Activated CD8-positive, alpha-beta memory T cell treated with anti-CD3 and anti-CD28 coated beads, Interleukin-2, amount 10 ng/mL, durations not matched to agents 7 days and 5 days (primary cell): ENCODE measurements at regions not wholly inside any gene's neighbourhood (a gene's known extent, or its start where the extent isn't known, plus 50 kb on each side); places are given as distances from the start of the nearest gene placed in this dataset.
"Not testable (repeated sequence)": the region's sequence is repeated elsewhere in the genome, so short reads cannot be mapped to it uniquely, and the experiment has no call there.

Experiments used
- ATAC-seq: fragments of 150-1000 bp; cut with Tn5 transposase; one replicate; pipeline ENCODE4 v1.10.0; 2021; ENCODE audit warnings: moderate library complexity
- CTCF ChIA-PET: fragments of 350-600 bp; sonication (Branson Sonifier 250); formaldehyde crosslinking; loops from one replicate; lab custom pipeline; 2021; ENCODE audit warnings: antibody characterized with exemption; lab: Charles Lee
- DNase-seq: peaks from one replicate; pipeline ENCODE4 v3.0.0-alpha.2; 2020
- H3K27ac Mint-ChIP-seq: one replicate; pipeline ENCODE4 v1.8.0; 2021; ENCODE audit warnings: mild to moderate bottlenecking, mixed read lengths
- H3K27me3 Mint-ChIP-seq: one replicate; pipeline ENCODE4 v1.8.0; 2021; ENCODE audit warnings: mixed read lengths
- H3K36me3 Mint-ChIP-seq: one replicate; pipeline ENCODE4 v1.8.0; 2021; ENCODE audit warnings: mild to moderate bottlenecking, mixed read lengths
- H3K4me1 Mint-ChIP-seq: one replicate; pipeline ENCODE4 v1.8.0; 2021; ENCODE audit warnings: mixed read lengths
- H3K4me3 Mint-ChIP-seq: one replicate; pipeline ENCODE4 v1.8.0; 2021; ENCODE audit warnings: mild to moderate bottlenecking, moderate library complexity, mixed read lengths
- H3K9me3 Mint-ChIP-seq: one replicate; pipeline ENCODE4 v1.8.0; 2022; ENCODE audit warnings: low read depth, mixed read lengths

- Mint-ChIP-seq H3K27me3 (no peaks in the 10 kb centered on the region), H3K4me3 (no peak overlapping the region), H3K27ac (no peak overlapping the region), H3K4me1 (no peaks in the 10 kb centered on the region), H3K9me3 (no peaks in the 10 kb centered on the region), H3K36me3 (no peaks in the 10 kb centered on the region)
- ATAC-seq (no peak), DNase-seq (no peak)
- CTCF ChIA-PET: no interaction called here
Observed at GRCh38 chr10:90288391-90288933, 569.4 kb downstream of the HTR7 start.

- H3K36me3 Mint-ChIP-seq: no peaks in the 10 kb centered on the region
- H3K4me3 Mint-ChIP-seq: no peak overlapping the region
- H3K4me1 Mint-ChIP-seq: no peaks in the 10 kb centered on the region
- CTCF ChIA-PET: no interaction called here
- H3K27me3 Mint-ChIP-seq: no peaks in the 10 kb centered on the region
- DNase-seq (no peak), ATAC-seq (no peak)
- no peaks in the 10 kb centered on the region for H3K9me3 Mint-ChIP-seq
- H3K27ac Mint-ChIP-seq: no peak overlapping the region
Observed at GRCh38 chr10:90289037-90289436, 568.8 kb downstream of the HTR7 start.

- H3K4me3 Mint-ChIP-seq: no peak overlapping the region
- no peaks in the 10 kb centered on the region for H3K27me3 Mint-ChIP-seq
- ATAC-seq (no peak), DNase-seq (no peak)
- no peaks in the 10 kb centered on the region for H3K36me3 Mint-ChIP-seq
- no peaks in the 10 kb centered on the region for H3K9me3 Mint-ChIP-seq
- no peak overlapping the region for H3K27ac Mint-ChIP-seq
- no peaks in the 10 kb centered on the region for H3K4me1 Mint-ChIP-seq
- CTCF ChIA-PET: no interaction called here
Observed at GRCh38 chr10:90293616-90294015, 564.2 kb downstream of the HTR7 start.

GRCh38 chr10:90294821-90295540 is 562.9 kb downstream of the HTR7 start:
- H3K27ac Mint-ChIP-seq, H3K4me1 Mint-ChIP-seq, H3K4me3 Mint-ChIP-seq, DNase-seq, H3K27me3 Mint-ChIP-seq, ATAC-seq, H3K9me3 Mint-ChIP-seq, H3K36me3 Mint-ChIP-seq, CTCF ChIA-PET: not testable (repeated sequence)

DNA sequence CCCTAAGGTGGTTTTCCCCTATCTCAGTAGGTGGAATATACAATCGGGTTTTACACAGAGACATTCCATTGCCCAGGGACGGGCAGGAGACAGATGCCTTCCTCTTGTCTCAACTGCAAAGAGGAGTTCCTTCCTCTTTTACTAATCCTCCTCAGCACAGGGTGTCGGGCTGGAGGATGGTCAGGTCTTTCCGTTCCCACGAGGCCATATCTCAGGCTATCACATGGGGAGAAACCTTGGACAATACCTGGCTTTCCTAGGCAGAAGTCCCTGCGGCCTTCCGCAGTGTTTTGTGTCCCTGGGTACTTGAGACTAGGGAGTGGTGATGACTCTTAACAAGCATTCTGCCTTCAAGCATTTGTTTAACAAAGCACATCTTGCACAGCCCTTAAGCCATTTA is 555.8 kb downstream of the HTR7 start:
- not testable (repeated sequence) for H3K4me3 Mint-ChIP-seq, H3K9me3 Mint-ChIP-seq, ATAC-seq

GRCh38 chr10:90302758-90303481 is 554.9 kb downstream of the HTR7 start:
- Mint-ChIP-seq H3K4me3 (no peak overlapping the region), H3K27ac (no peak overlapping the region), H3K4me1 (no peaks in the 10 kb centered on the region), H3K9me3 (no peaks in the 10 kb centered on the region), H3K36me3 (no peaks in the 10 kb centered on the region), H3K27me3 (no peaks in the 10 kb centered on the region)
- DNase-seq (no peak), ATAC-seq (no peak)
- CTCF ChIA-PET: no interaction called here

More for the DNA sequence above, 555.8 kb downstream of the HTR7 start:
- CTCF ChIA-PET, H3K36me3 Mint-ChIP-seq, H3K4me1 Mint-ChIP-seq, DNase-seq, H3K27me3 Mint-ChIP-seq, H3K27ac Mint-ChIP-seq: not testable (repeated sequence)

DNA sequence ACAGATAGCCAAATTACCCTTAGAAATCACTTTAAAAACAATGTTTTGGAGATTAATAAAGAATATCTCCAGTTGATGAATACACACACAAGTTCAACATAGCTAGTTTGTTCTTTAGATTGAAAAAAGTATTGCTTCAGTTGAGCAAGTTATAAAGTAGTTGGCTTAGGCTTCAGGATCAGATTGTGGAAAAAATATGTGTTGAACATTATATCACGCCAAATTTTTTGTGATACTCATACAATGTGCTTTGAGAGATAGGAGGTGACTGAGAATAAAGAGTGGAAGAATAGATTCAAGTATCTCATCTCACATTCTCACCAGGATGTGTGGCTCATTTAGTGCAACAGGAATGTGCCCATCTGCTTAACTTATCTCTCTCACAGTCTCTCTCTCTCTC is 553.3 kb downstream of the HTR7 start:
- no peaks in the 10 kb centered on the region for H3K9me3 Mint-ChIP-seq
- no peaks in the 10 kb centered on the region for H3K27me3 Mint-ChIP-seq
- no peaks in the 10 kb centered on the region for H3K36me3 Mint-ChIP-seq
- H3K4me3 Mint-ChIP-seq: no peak overlapping the region
- ATAC-seq (no peak), DNase-seq (no peak)
- H3K27ac Mint-ChIP-seq: no peak overlapping the region
- no peaks in the 10 kb centered on the region for H3K4me1 Mint-ChIP-seq
- CTCF ChIA-PET: no interaction called here

- Mint-ChIP-seq H3K27ac (no peak overlapping the region), H3K9me3 (peaks cover 2% of the 10 kb centered on the region), H3K4me1 (no peaks in the 10 kb centered on the region), H3K4me3 (no peak overlapping the region), H3K36me3 (no peaks in the 10 kb centered on the region), H3K27me3 (no peaks in the 10 kb centered on the region)
- no peak for DNase-seq
- no peak for ATAC-seq
- CTCF ChIA-PET: no interaction called here
Observed at GRCh38 chr10:90306187-90306586, 551.7 kb downstream of the HTR7 start.

DNA sequence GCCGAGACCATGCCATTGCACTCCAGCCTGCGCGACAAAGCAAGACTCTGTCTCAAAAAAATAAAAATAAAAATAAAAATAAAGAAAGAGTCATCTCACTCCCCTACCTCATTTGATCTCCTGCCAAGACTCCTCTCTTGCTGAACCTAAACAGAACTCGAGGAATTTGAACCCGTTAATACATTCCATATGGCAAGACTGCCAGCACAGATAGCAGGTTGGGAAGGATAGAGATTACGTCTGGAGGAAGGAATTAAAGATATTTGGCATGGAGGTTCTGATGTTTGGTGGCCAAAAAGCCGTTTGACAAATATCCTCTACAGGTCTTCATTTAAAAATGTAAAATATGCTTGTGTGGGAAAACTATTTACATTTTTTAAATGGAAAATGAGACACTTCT is 549.6 kb downstream of the HTR7 start:
- Mint-ChIP-seq H3K9me3 (peaks cover 5% of the 10 kb centered on the region), H3K36me3 (no peaks in the 10 kb centered on the region), H3K4me3 (no peak overlapping the region), H3K4me1 (no peaks in the 10 kb centered on the region), H3K27me3 (no peaks in the 10 kb centered on the region), H3K27ac (no peak overlapping the region)
- CTCF ChIA-PET: no interaction called here
- no peak for ATAC-seq
- no peak for DNase-seq

- no peaks in the 10 kb centered on the region for H3K4me1 Mint-ChIP-seq
- no peaks in the 10 kb centered on the region for H3K36me3 Mint-ChIP-seq
- no peak overlapping the region for H3K4me3 Mint-ChIP-seq
- peaks cover 5% of the 10 kb centered on the region for H3K9me3 Mint-ChIP-seq
- no peak for ATAC-seq
- no peak overlapping the region for H3K27ac Mint-ChIP-seq
- H3K27me3 Mint-ChIP-seq: no peaks in the 10 kb centered on the region
- no peak for DNase-seq
- CTCF ChIA-PET: no interaction called here
Observed at GRCh38 chr10:90313576-90314325, 544.1 kb downstream of the HTR7 start.

- no peak for ATAC-seq
Observed at GRCh38 chr10:90314718-90315117, 543.1 kb downstream of the HTR7 start.

DNA sequence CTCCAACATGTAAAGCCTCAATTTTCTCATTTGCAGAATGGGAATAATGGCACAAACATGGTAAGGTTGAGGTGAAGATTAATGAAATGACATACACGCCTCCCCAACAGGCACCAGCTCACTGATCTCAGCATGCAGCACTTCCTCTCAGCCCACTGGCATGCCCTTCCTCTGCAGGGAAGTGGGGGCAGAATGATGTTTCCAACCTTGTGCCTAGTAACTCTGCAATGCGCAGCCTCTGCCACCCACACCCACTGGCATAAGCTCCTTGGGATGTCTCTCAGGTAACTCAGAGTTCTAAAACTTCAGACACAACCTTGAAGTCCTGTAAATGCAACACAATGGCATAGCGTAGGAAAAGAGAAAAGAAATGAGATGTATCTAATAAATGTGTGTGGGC is 540.7 kb downstream of the HTR7 start:
- H3K9me3 Mint-ChIP-seq: peaks cover 2% of the 10 kb centered on the region
- H3K27me3 Mint-ChIP-seq: no peaks in the 10 kb centered on the region
- no peaks in the 10 kb centered on the region for H3K36me3 Mint-ChIP-seq
- CTCF ChIA-PET: no interaction called here
- no peaks in the 10 kb centered on the region for H3K4me1 Mint-ChIP-seq
- DNase-seq (no peak), ATAC-seq (no peak)
- H3K4me3 Mint-ChIP-seq: no peak overlapping the region
- no peak overlapping the region for H3K27ac Mint-ChIP-seq

More at GRCh38 chr10:90314718-90315117, 543.1 kb downstream of the HTR7 start:
- peaks cover 5% of the 10 kb centered on the region for H3K9me3 Mint-ChIP-seq
- H3K4me3 Mint-ChIP-seq: no peak overlapping the region
- no peak overlapping the region for H3K27ac Mint-ChIP-seq
- no peaks in the 10 kb centered on the region for H3K27me3 Mint-ChIP-seq
- H3K4me1 Mint-ChIP-seq: no peaks in the 10 kb centered on the region
- CTCF ChIA-PET: no interaction called here
- no peak for DNase-seq
- H3K36me3 Mint-ChIP-seq: no peaks in the 10 kb centered on the region

DNA sequence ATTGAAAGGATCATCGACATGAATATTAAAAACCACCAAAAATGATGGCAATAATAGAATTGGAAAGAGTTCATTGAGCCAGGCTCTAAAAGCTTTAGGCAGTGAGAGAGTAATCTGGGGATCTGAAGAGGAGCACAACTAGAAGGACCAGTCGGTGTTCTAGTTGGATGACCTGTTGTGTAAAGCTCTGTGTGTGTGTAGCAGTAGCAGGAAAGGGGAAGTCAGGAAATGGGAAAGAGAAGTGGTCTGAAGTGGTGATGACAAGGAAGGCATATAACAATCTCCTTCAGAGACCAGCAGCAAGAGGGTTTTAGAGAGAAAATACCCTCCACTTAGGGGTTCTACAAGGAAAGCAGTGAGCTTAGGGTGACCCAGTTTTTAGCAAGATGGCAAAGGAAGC is 539.2 kb downstream of the HTR7 start:
- DNase-seq (no peak), ATAC-seq (no peak)
- Mint-ChIP-seq H3K36me3 (no peaks in the 10 kb centered on the region), H3K4me1 (no peaks in the 10 kb centered on the region), H3K27ac (no peak overlapping the region), H3K27me3 (no peaks in the 10 kb centered on the region), H3K4me3 (no peak overlapping the region), H3K9me3 (no peaks in the 10 kb centered on the region)
- CTCF ChIA-PET: no interaction called here
